SK-N-MC (cell line): ENCODE measurements at regions not wholly inside any gene's neighbourhood (a gene's known extent, or its start where the extent isn't known, plus 50 kb on each side); places are given as distances from the start of the nearest gene placed in this dataset.

Experiments used
- DNase-seq: peaks from one replicate; pipeline ENCODE4 v3.0.0-alpha.2; 2011; ENCODE audit warnings: low read depth, low spot score
- H3K27ac ChIP-seq: fragments of 200-600 bp; sonication (generic); 2 replicates; pipeline ENCODE4 v1.5.1; 2016; ENCODE audit warnings: mixed run types
- H3K36me3 ChIP-seq: fragments of 200-600 bp; sonication (generic); 2 replicates; pipeline ENCODE4 v1.6.1; 2017; ENCODE audit warnings: antibody characterized with exemption, low read length, mixed read lengths; ENCODE audit not compliant: insufficient read depth
- H3K4me3 ChIP-seq: fragments of 200-600 bp; sonication (generic); 2 replicates; pipeline ENCODE4 v1.5.1; 2016
- H3K9ac ChIP-seq: fragments of 200-600 bp; sonication (generic); 2 replicates; pipeline ENCODE4 v1.8.0; 2017; ENCODE audit warnings: mixed run types, mixed read lengths; ENCODE audit not compliant: insufficient read length
- H3K9me3 ChIP-seq: fragments of 200-600 bp; sonication (generic); 2 replicates; pipeline ENCODE4 v1.6.1; 2017; ENCODE audit warnings: low read depth, mild to moderate bottlenecking, antibody characterized with exemption, low read length, moderate library complexity, mixed read lengths
- EZH2 ChIP-seq: fragments of 200-600 bp; sonication (generic); IDR thresholded peaks from one replicate; pipeline ENCODE4 v1.6.1; 2017; ENCODE audit warnings: antibody characterized with exemption
- FOXP2 ChIP-seq: optimal IDR thresholded peaks from 2 replicates; pipeline ENCODE3; 2011; ENCODE audit warnings: mild to moderate bottlenecking, moderate library complexity; ENCODE audit not compliant: insufficient read depth; ENCODE audit errors: extremely low read length, control extremely low read depth
- POLR2AphosphoS5 ChIP-seq: IDR thresholded peaks from 2 replicates; pipeline ENCODE4 v1.6.1; 2012; ENCODE audit warnings: mild to moderate bottlenecking, low read depth, low read length, borderline replicate concordance

GRCh38 chr3:107205358-107205757 lies 171.9 kb upstream of the CCDC54 start:
- no peak for TF ChIP-seq FOXP2
- TF ChIP-seq POLR2AphosphoS5, result no peak
- TF ChIP-seq EZH2, result no peak
- no peaks in the 10 kb centered on the region for H3K36me3 ChIP-seq
- no peak overlapping the region for H3K4me3 ChIP-seq
- no peaks in the 10 kb centered on the region for H3K9me3 ChIP-seq
- DNase-seq, result no peak
- no peak overlapping the region for H3K9ac ChIP-seq
- H3K27ac ChIP-seq, result no peak overlapping the region

- no peak for TF ChIP-seq FOXP2
- no peak for TF ChIP-seq POLR2AphosphoS5
- TF ChIP-seq EZH2, result no peak
- Histone ChIP-seq H3K36me3 (no peaks in the 10 kb centered on the region), H3K9ac (no peak overlapping the region), H3K4me3 (no peak overlapping the region), H3K9me3 (no peaks in the 10 kb centered on the region), H3K27ac (no peak overlapping the region)
- DNase-seq, result no peak
Observed at GRCh38 chr3:107206141-107206540, 171.1 kb upstream of the CCDC54 start.

- TF ChIP-seq POLR2AphosphoS5 (no peak), EZH2 (no peak), FOXP2 (no peak)
- no peak overlapping the region for H3K4me3 ChIP-seq
- no peak overlapping the region for H3K9ac ChIP-seq
- H3K27ac ChIP-seq, result no peak overlapping the region
- H3K36me3 ChIP-seq, result no peaks in the 10 kb centered on the region
- no peaks in the 10 kb centered on the region for H3K9me3 ChIP-seq
- no peak for DNase-seq
Observed at GRCh38 chr3:107206945-107207344, 170.3 kb upstream of the CCDC54 start.

DNA sequence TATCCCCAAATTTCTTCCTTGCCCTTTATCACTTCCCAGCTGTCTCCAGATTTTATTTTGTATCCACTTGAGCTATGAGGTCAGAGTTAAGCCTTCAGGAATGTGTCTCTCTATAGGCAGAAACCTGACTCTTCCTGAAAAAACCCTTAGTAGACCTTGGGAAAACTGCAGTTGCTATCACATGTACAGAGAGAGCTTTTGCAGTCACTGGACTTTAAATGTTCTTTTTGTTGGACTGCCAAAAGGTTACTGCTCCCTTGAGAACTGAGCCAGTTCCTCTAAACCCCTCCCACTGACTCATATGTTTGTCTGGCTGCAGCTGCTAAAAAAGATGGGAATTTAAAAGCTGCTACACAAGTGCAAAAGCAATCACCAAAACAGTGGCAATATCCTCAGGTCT lies 169.1 kb upstream of the CCDC54 start:
- Histone ChIP-seq H3K27ac (no peak overlapping the region), H3K9me3 (no peaks in the 10 kb centered on the region), H3K9ac (no peak overlapping the region), H3K4me3 (no peak overlapping the region), H3K36me3 (no peaks in the 10 kb centered on the region)
- DNase-seq, result no peak
- no peak for TF ChIP-seq POLR2AphosphoS5
- TF ChIP-seq FOXP2, result no peak
- TF ChIP-seq EZH2, result no peak

GRCh38 chr3:107208796-107209195 lies 168.4 kb upstream of the CCDC54 start:
- Histone ChIP-seq H3K36me3 (no peaks in the 10 kb centered on the region), H3K27ac (no peak overlapping the region), H3K9ac (no peak overlapping the region), H3K4me3 (no peak overlapping the region), H3K9me3 (no peaks in the 10 kb centered on the region)
- no peak for DNase-seq
- TF ChIP-seq FOXP2 (no peak), POLR2AphosphoS5 (no peak), EZH2 (no peak)

DNA sequence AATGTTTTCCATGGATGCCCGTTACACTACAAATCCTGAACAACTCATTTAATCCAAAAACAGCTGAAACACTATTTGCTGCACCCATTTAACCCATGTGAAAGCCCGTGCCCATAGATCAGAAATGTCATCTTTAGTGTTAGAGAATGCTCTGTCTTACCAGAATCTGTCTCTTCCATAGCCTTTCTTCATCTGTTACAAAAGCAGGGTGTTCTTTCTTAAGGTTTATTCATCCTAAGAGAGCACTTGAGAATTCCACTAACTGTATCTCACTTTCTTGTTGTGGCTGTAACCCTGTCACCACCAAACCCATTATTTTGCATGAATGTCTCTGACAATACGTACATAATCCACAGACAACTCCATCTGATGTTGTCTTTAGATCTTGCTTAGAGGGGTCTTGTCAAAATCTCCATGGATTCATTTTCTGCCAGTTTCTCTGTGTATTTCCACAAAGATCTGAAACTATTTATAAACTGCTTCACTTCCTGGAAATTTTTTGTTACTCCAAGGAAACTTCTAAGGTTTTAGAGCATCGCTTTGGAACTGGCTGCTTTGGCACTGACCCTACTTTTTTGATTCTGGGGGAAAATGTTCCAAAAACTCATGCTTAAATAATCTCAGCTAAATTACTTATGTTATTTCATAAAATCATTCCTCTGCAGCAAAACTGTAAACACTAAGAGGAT lies 167.8 kb upstream of the CCDC54 start:
- TF ChIP-seq FOXP2 (no peak), EZH2 (no peak), POLR2AphosphoS5 (no peak)
- no peaks in the 10 kb centered on the region for H3K9me3 ChIP-seq
- DNase-seq, result no peak
- no peaks in the 10 kb centered on the region for H3K36me3 ChIP-seq
- no peak overlapping the region for H3K9ac ChIP-seq
- no peak overlapping the region for H3K4me3 ChIP-seq
- no peak overlapping the region for H3K27ac ChIP-seq

DNA sequence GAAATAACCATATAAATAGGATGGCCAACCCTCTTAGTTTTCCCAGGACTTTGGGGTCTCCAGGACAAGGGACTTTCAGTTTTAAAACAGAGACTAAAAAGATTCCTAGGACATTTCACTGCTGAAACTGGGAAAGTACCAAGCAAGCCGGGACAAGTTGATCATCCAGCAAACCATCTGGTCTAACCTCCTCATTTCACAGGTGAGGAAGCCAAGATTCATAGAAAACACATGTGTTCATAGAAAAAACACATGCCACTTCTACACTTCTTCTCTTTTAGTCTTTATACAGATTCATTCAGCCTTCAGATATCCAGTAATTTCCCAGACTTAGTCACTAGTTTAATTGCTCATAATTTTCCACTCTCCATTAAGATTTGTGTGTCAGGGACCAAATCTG lies 165.6 kb upstream of the CCDC54 start:
- TF ChIP-seq POLR2AphosphoS5 (no peak), EZH2 (no peak), FOXP2 (no peak)
- Histone ChIP-seq H3K9me3 (no peaks in the 10 kb centered on the region), H3K4me3 (no peak overlapping the region), H3K36me3 (no peaks in the 10 kb centered on the region), H3K27ac (no peak overlapping the region), H3K9ac (no peak overlapping the region)
- no peak for DNase-seq

GRCh38 chr3:107212618-107213017 lies 164.6 kb upstream of the CCDC54 start:
- no peak for DNase-seq
- Histone ChIP-seq H3K4me3 (no peak overlapping the region), H3K9ac (no peak overlapping the region), H3K27ac (no peak overlapping the region), H3K36me3 (no peaks in the 10 kb centered on the region), H3K9me3 (no peaks in the 10 kb centered on the region)
- no peak for TF ChIP-seq POLR2AphosphoS5
- no peak for TF ChIP-seq FOXP2
- TF ChIP-seq EZH2, result no peak

- H3K9me3 ChIP-seq, result no peaks in the 10 kb centered on the region
- H3K27ac ChIP-seq, result no peak overlapping the region
- no peak overlapping the region for H3K4me3 ChIP-seq
- DNase-seq, result no peak
- no peak overlapping the region for H3K9ac ChIP-seq
- TF ChIP-seq EZH2 (no peak), POLR2AphosphoS5 (no peak), FOXP2 (no peak)
- no peaks in the 10 kb centered on the region for H3K36me3 ChIP-seq
Observed at GRCh38 chr3:107213044-107213669, 164.1 kb upstream of the CCDC54 start.
